Parathyroid adenoma (tissue), 2 donors: ENCODE measurements at regions not wholly inside any gene's neighbourhood (a gene's known extent, or its start where the extent isn't known, plus 50 kb on each side); places are given as distances from the start of the nearest gene placed in this dataset.
"Not testable (repeated sequence)": the region's sequence is repeated elsewhere in the genome, so short reads cannot be mapped to it uniquely, and the experiment has no call there.

Experiments used
- H2AFZ ChIP-seq: fragments of 300-600 bp; sonication (generic); one replicate; pipeline ENCODE4 v1.7.0; 2017; ENCODE audit warnings: antibody characterized with exemption, mild to moderate bottlenecking
- H3K27ac ChIP-seq: fragments of 300-600 bp; sonication (generic); one replicate; pipeline ENCODE4 v1.7.0; 2017
- H3K27me3 ChIP-seq: fragments of 300-600 bp; sonication (generic); one replicate; pipeline ENCODE4 v1.7.0; 2017; ENCODE audit warnings: low read length; ENCODE audit not compliant: control insufficient read depth, insufficient read depth
- H3K36me3 ChIP-seq: fragments of 300-600 bp; sonication (generic); one replicate; pipeline ENCODE4 v1.7.0; 2017; ENCODE audit warnings: low read length; ENCODE audit not compliant: control insufficient read depth, insufficient read depth
- H3K4me1 ChIP-seq: fragments of 300-600 bp; sonication (generic); one replicate; pipeline ENCODE4 v1.7.0; 2017; ENCODE audit warnings: control low read depth
- H3K4me2 ChIP-seq: fragments of 300-600 bp; sonication (generic); one replicate; pipeline ENCODE4 v1.7.0; 2017; ENCODE audit warnings: low read length
- H3K4me3 ChIP-seq: fragments of 300-600 bp; sonication (generic); one replicate; pipeline ENCODE4 v1.7.0; 2017; ENCODE audit warnings: low read depth, low read length
- H3K79me2 ChIP-seq: fragments of 300-600 bp; sonication (generic); one replicate; pipeline ENCODE4 v1.7.0; 2017; ENCODE audit warnings: control low read depth
- H3K9ac ChIP-seq: fragments of 300-600 bp; sonication (generic); one replicate; pipeline ENCODE4 v1.7.0; 2017; ENCODE audit warnings: mild to moderate bottlenecking
- H3K9me3 ChIP-seq: fragments of 300-600 bp; sonication (generic); one replicate; pipeline ENCODE4 v1.7.0; 2017; ENCODE audit warnings: low read length; ENCODE audit not compliant: control insufficient read depth
- CTCF ChIP-seq: fragments of 300-600 bp; sonication (generic); IDR thresholded peaks from one replicate; pipeline ENCODE4 v1.7.0; 2017; ENCODE audit warnings: antibody characterized with exemption, mild to moderate bottlenecking
- donor health status: primary hyperparathyroidism.

GRCh38 chr2:149692961-149693396, 105.4 kb upstream of the MMADHC start:
- H2AFZ ChIP-seq, result no peak overlapping the region
- H3K4me2 ChIP-seq, result no peak overlapping the region
- H3K27ac ChIP-seq, result no peak overlapping the region
- no peak overlapping the region for H3K4me3 ChIP-seq
- H3K9ac ChIP-seq, result no peak overlapping the region
- no peaks in the 10 kb centered on the region for H3K36me3 ChIP-seq
- H3K4me1 ChIP-seq, result no peaks in the 10 kb centered on the region
- H3K27me3 ChIP-seq, result no peaks in the 10 kb centered on the region
- H3K79me2 ChIP-seq, result no peaks in the 10 kb centered on the region
- H3K9me3 ChIP-seq, result no peaks in the 10 kb centered on the region
- TF ChIP-seq CTCF, result no peak

GRCh38 chr2:149690825-149691224, 103.2 kb upstream of the MMADHC start:
- Histone ChIP-seq H3K79me2 (no peaks in the 10 kb centered on the region), H3K27me3 (no peaks in the 10 kb centered on the region), H3K9me3 (no peaks in the 10 kb centered on the region), H2AFZ (no peak overlapping the region), H3K4me2 (no peak overlapping the region), H3K36me3 (no peaks in the 10 kb centered on the region), H3K27ac (no peak overlapping the region), H3K9ac (no peak overlapping the region), H3K4me3 (no peak overlapping the region), H3K4me1 (no peaks in the 10 kb centered on the region)
- TF ChIP-seq CTCF, result no peak

- Histone ChIP-seq H3K9ac (no peak overlapping the region), H3K9me3 (no peaks in the 10 kb centered on the region), H3K4me2 (no peak overlapping the region), H3K27me3 (no peaks in the 10 kb centered on the region), H2AFZ (no peak overlapping the region), H3K4me3 (no peak overlapping the region), H3K79me2 (no peaks in the 10 kb centered on the region), H3K36me3 (no peaks in the 10 kb centered on the region), H3K4me1 (no peaks in the 10 kb centered on the region), H3K27ac (no peak overlapping the region)
- TF ChIP-seq CTCF, result no peak
Measured at GRCh38 chr2:149687052-149687427, 99.5 kb upstream of the MMADHC start.

- no peak overlapping the region for H3K27ac ChIP-seq
- no peak for TF ChIP-seq CTCF
- no peak overlapping the region for H2AFZ ChIP-seq
- no peak overlapping the region for H3K4me2 ChIP-seq
- H3K4me1 ChIP-seq, result no peaks in the 10 kb centered on the region
- H3K9me3 ChIP-seq, result no peaks in the 10 kb centered on the region
- H3K4me3 ChIP-seq, result no peak overlapping the region
- no peaks in the 10 kb centered on the region for H3K79me2 ChIP-seq
- no peaks in the 10 kb centered on the region for H3K27me3 ChIP-seq
- no peaks in the 10 kb centered on the region for H3K36me3 ChIP-seq
- no peak overlapping the region for H3K9ac ChIP-seq
Measured at GRCh38 chr2:149686136-149687051, 98.8 kb upstream of the MMADHC start.

GRCh38 chr2:149685401-149685800, 97.8 kb upstream of the MMADHC start:
- not testable (repeated sequence) for H3K4me1 ChIP-seq, H3K4me3 ChIP-seq, H3K9me3 ChIP-seq, H2AFZ ChIP-seq, H3K79me2 ChIP-seq, H3K27ac ChIP-seq, H3K4me2 ChIP-seq, H3K36me3 ChIP-seq, H3K27me3 ChIP-seq, H3K9ac ChIP-seq
